ENCODE measurements at regions not wholly inside any gene's neighbourhood (a gene's known extent, or its start where the extent isn't known, plus 50 kb on each side); places are given as distances from the start of the nearest gene placed in this dataset.

DNA sequence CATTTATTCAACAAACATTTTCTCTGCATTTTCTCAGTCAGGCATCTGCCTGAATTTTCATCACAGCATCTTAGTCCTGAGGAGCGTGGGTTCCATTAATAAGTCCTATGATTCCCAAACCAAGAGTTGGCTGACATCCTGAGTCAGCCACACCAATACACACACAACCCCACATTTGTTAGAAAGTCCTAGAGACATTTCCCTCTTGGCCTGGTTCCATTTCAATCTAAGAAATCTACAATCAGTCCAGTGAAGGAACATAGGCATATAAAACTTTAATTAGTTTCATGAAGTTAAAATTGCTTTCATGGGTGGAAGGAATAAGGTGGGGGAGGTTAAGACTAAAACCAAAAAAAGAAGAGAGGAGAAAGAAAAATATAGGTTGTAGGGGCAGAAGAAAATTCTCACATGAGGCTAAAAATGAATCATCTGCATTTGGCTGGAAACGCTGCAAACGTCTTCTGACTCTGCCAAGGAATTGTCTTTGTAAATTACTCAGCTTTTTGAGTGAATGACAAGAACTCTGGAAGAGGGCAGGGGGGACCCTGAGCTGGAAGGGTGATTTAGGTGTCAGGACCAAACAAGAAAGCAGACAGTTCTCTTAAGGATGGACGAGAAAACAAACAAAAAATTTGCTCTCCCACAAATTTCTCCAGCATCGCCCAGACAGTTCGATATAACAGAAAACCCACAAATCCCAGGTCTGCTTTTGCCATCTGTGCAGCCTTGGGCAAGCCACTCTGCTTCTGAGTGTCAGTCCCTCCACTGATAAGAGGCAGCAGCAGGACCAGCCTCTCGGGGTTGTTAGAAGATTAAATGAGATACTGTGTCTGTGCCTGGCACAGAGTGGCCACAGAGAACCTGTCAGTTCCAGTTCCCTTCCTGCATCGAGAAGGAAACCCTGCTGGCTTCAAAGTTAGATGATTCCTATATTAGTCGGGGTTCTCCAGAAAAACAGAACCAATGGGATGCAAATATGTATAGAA, 289.7 kb downstream of the CDK5RAP2 start:
- intact Hi-C loops (cut with DNase I) = no loop called here
- Histone ChIP-seq H3K4me1 (no peaks in the 10 kb centered on the region), H3K4me3 (no peak overlapping the region), H3K9me3 (no peaks in the 10 kb centered on the region), H3K27me3 (ENCODE audit: insufficient read depth in 3 of 3, low read length in 2 of 3) (no peaks in the 10 kb centered on the region), H3K27ac (no peak overlapping the region), H3K36me3 (ENCODE audit: insufficient read depth in 1 of 2, low read depth in 1 of 2) (no peaks in the 10 kb centered on the region)
- no peak for ATAC-seq
- no peak for DNase-seq
- TF ChIP-seq, protein P1, sequence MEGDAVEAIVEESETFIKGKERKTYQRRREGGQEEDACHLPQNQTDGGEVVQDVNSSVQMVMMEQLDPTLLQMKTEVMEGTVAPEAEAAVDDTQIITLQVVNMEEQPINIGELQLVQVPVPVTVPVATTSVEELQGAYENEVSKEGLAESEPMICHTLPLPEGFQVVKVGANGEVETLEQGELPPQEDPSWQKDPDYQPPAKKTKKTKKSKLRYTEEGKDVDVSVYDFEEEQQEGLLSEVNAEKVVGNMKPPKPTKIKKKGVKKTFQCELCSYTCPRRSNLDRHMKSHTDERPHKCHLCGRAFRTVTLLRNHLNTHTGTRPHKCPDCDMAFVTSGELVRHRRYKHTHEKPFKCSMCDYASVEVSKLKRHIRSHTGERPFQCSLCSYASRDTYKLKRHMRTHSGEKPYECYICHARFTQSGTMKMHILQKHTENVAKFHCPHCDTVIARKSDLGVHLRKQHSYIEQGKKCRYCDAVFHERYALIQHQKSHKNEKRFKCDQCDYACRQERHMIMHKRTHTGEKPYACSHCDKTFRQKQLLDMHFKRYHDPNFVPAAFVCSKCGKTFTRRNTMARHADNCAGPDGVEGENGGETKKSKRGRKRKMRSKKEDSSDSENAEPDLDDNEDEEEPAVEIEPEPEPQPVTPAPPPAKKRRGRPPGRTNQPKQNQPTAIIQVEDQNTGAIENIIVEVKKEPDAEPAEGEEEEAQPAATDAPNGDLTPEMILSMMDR (IDR thresholded peaks at IDR 0.05) = no peak
- WGBS, 3 donors = 63 to 73% (median 67%) methylated on average over 9 of the region's 9 CpGs

DNA sequence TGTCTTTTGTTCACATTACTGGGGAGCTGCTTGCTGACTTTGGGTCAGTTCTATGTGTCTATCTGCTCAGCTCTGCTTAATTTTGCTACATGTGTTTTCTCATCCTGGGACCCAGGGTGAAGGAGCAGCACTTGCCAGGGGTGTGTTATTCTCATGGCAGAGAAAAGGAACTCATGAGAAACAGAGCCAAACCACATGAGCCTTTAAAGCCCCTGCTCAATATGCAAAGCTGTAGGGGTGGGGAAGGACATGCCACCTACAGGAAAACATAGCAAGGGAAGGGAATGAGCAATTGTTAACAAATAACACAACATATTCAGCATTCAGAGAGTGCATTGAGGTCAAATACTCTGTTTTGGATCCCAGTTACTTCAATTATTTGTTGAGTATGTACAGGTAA, 290.9 kb downstream of the CDK5RAP2 start:
- H3K36me3 ChIP-seq (ENCODE audit: insufficient read depth in 1 of 2, low read depth in 1 of 2) = no peaks in the 10 kb centered on the region
- intact Hi-C loops (cut with DNase I) = no loop called here
- no peak overlapping the region for H3K4me3 ChIP-seq
- no peaks in the 10 kb centered on the region for H3K27me3 ChIP-seq (ENCODE audit: insufficient read depth in 3 of 3, low read length in 2 of 3)
- DNase-seq (no peak), ATAC-seq (no peak)
- TF ChIP-seq, protein P1 (IDR thresholded peaks at IDR 0.05) = no peak
- H3K9me3 ChIP-seq = no peaks in the 10 kb centered on the region
- no peaks in the 10 kb centered on the region for H3K4me1 ChIP-seq
- H3K27ac ChIP-seq = no peak overlapping the region

DNA sequence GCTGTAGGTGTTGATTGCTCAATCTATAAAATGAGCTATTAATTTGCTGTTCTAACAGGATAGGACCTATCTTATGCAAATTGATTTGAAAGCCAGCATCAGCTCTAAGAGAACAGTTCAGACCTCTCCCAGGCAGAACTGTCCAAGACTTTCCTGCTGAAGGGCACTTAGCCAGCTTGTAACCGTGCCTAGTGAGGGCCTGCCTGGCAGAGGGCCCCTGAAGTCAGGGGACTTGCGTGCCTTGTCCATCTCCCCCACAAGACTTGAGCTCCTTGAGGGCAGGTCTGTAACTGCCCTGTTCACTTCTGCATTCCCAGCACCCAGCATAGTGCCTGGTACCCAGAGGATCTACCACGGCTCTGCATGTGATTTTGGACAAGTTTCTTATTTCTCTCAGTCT, 293.4 kb downstream of the CDK5RAP2 start:
- no peaks in the 10 kb centered on the region for H3K36me3 ChIP-seq (ENCODE audit: insufficient read depth in 1 of 2, low read depth in 1 of 2)
- no peak for ATAC-seq
- H3K4me1 ChIP-seq = no peaks in the 10 kb centered on the region
- WGBS, 3 donors = 50 to 57% (median 54%) methylated on average over 3 of the region's 3 CpGs
- H3K9me3 ChIP-seq = no peaks in the 10 kb centered on the region
- DNase-seq = no peak
- no peaks in the 10 kb centered on the region for H3K27me3 ChIP-seq (ENCODE audit: insufficient read depth in 3 of 3, low read length in 2 of 3)
- TF ChIP-seq, protein P1 (IDR thresholded peaks at IDR 0.05) = no peak
- intact Hi-C loops (cut with DNase I) = no loop called here
- no peak overlapping the region for H3K4me3 ChIP-seq
- no peak overlapping the region for H3K27ac ChIP-seq

GRCh38 chr9:120284821-120285220, 295.1 kb downstream of the CDK5RAP2 start:
- ATAC-seq = no peak
- Histone ChIP-seq H3K9me3 (no peaks in the 10 kb centered on the region), H3K4me3 (no peak overlapping the region), H3K27ac (no peak overlapping the region), H3K36me3 (ENCODE audit: insufficient read depth in 1 of 2, low read depth in 1 of 2) (no peaks in the 10 kb centered on the region), H3K4me1 (no peaks in the 10 kb centered on the region), H3K27me3 (ENCODE audit: insufficient read depth in 3 of 3, low read length in 2 of 3) (no peaks in the 10 kb centered on the region)
- 48 to 62% (median 53%) methylated on average over 2 of the region's 2 CpGs for WGBS, 3 donors
- intact Hi-C loops (cut with DNase I) = no loop called here
- no peak for DNase-seq
- TF ChIP-seq, protein P1 (IDR thresholded peaks at IDR 0.05) = no peak

All from psoas muscle (tissue), 7 donors.